ENCODE measurements at regions not wholly inside any gene's neighbourhood (a gene's known extent, or its start where the extent isn't known, plus 50 kb on each side); places are given as distances from the start of the nearest gene placed in this dataset.
A peak's percentile ranks its signal among the peaks of the same experiment; 100 is the strongest.

- H3K4me1 ChIP-seq (ENCODE audit: insufficient read depth, low read length) = no peaks in the 10 kb centered on the region
- no peaks in the 10 kb centered on the region for H3K9me3 Mint-ChIP-seq
- ChIA-PET POLR2A (no interaction called here), CTCF (no interaction called here)
- peak overlapping the region; percentile 68 for H3K4me3 Mint-ChIP-seq
- H3K4me3 ChIP-seq (ENCODE audit: low read length) = peak overlapping the region; percentile 12
- no peaks in the 10 kb centered on the region for H3K36me3 ChIP-seq (ENCODE audit: insufficient read depth, low read length)
- H3K27ac ChIP-seq (ENCODE audit: low read depth in 1 of 2, low read length in 2 of 2) = no peak overlapping the region
- H3K27ac Mint-ChIP-seq = no peak overlapping the region
- no peak for TF ChIP-seq CTCF (IDR thresholded peaks at IDR 0.05)
- ATAC-seq (ENCODE audit: poor library complexity) (no peak), DNase-seq (peak in 2 of 14 experiments; percentile 1 to 22)
- peaks cover 15% of the 10 kb centered on the region for H3K4me1 Mint-ChIP-seq (ENCODE audit: low read depth)
- intact Hi-C loops (cut with DNase I, micrococcal nuclease) = no loop called here
- no peaks in the 10 kb centered on the region for H3K27me3 Mint-ChIP-seq
- no peaks in the 10 kb centered on the region for H3K27me3 ChIP-seq (ENCODE audit: control insufficient read depth in 1 of 2, insufficient read depth in 2 of 2, low read length in 2 of 2)
- no peaks in the 10 kb centered on the region for H3K36me3 Mint-ChIP-seq (ENCODE audit: low read depth)
- H3K9me3 ChIP-seq (ENCODE audit: control insufficient read depth in 1 of 2, insufficient read depth in 1 of 2, low read length in 2 of 2) = no peaks in the 10 kb centered on the region
Observed at GRCh38 chr13:38180670-38181069, 169.0 kb upstream of the UFM1 start.

- H3K27me3 Mint-ChIP-seq = no peaks in the 10 kb centered on the region
Observed at GRCh38 chr13:38180126-38180525, 169.5 kb upstream of the UFM1 start.

GRCh38 chr13:38176664-38177063, 173.0 kb upstream of the UFM1 start:
- intact Hi-C loops (cut with DNase I, micrococcal nuclease) = no loop called here
- no peak overlapping the region for H3K4me3 ChIP-seq (ENCODE audit: low read length)
- no peak overlapping the region for H3K4me3 Mint-ChIP-seq

More at GRCh38 chr13:38180126-38180525, 169.5 kb upstream of the UFM1 start:
- no peak overlapping the region for H3K27ac Mint-ChIP-seq
- no peak for TF ChIP-seq CTCF (IDR thresholded peaks at IDR 0.05)
- Histone ChIP-seq H3K36me3 (ENCODE audit: insufficient read depth, low read length) (no peaks in the 10 kb centered on the region), H3K27me3 (ENCODE audit: control insufficient read depth in 1 of 2, insufficient read depth in 2 of 2, low read length in 2 of 2) (no peaks in the 10 kb centered on the region), H3K27ac (ENCODE audit: low read depth in 1 of 2, low read length in 2 of 2) (no peak overlapping the region), H3K9me3 (ENCODE audit: control insufficient read depth in 1 of 2, insufficient read depth in 1 of 2, low read length in 2 of 2) (no peaks in the 10 kb centered on the region), H3K4me1 (ENCODE audit: insufficient read depth, low read length) (no peaks in the 10 kb centered on the region), H3K4me3 (ENCODE audit: low read length) (no peak overlapping the region)
- H3K9me3 Mint-ChIP-seq = no peaks in the 10 kb centered on the region
- no peak for ATAC-seq (ENCODE audit: poor library complexity)
- peaks cover 15% of the 10 kb centered on the region for H3K4me1 Mint-ChIP-seq (ENCODE audit: low read depth)
- intact Hi-C loops (cut with DNase I, micrococcal nuclease) = no loop called here
- no peak for DNase-seq
- no peaks in the 10 kb centered on the region for H3K36me3 Mint-ChIP-seq (ENCODE audit: low read depth)
- CTCF ChIA-PET = no interaction called here
- POLR2A ChIA-PET = no interaction called here
- H3K4me3 Mint-ChIP-seq = peak overlapping the region; percentile 68

More at GRCh38 chr13:38176664-38177063, 173.0 kb upstream of the UFM1 start:
- no peaks in the 10 kb centered on the region for H3K36me3 ChIP-seq (ENCODE audit: insufficient read depth, low read length)
- peaks cover 12% of the 10 kb centered on the region for H3K4me1 Mint-ChIP-seq (ENCODE audit: low read depth)
- H3K27ac ChIP-seq (ENCODE audit: low read depth in 1 of 2, low read length in 2 of 2) = no peak overlapping the region
- H3K36me3 Mint-ChIP-seq (ENCODE audit: low read depth) = no peaks in the 10 kb centered on the region
- H3K27ac Mint-ChIP-seq = no peak overlapping the region
- no peaks in the 10 kb centered on the region for H3K9me3 ChIP-seq (ENCODE audit: control insufficient read depth in 1 of 2, insufficient read depth in 1 of 2, low read length in 2 of 2)
- DNase-seq (no peak), ATAC-seq (ENCODE audit: poor library complexity) (no peak)
- H3K9me3 Mint-ChIP-seq = no peaks in the 10 kb centered on the region
- H3K4me1 ChIP-seq (ENCODE audit: insufficient read depth, low read length) = no peaks in the 10 kb centered on the region
- H3K27me3 ChIP-seq (ENCODE audit: control insufficient read depth in 1 of 2, insufficient read depth in 2 of 2, low read length in 2 of 2) = no peaks in the 10 kb centered on the region
- H3K27me3 Mint-ChIP-seq = no peaks in the 10 kb centered on the region
- TF ChIP-seq CTCF (IDR thresholded peaks at IDR 0.05) = no peak
- ChIA-PET POLR2A (no interaction called here), CTCF (no interaction called here)

All from CD4-positive, alpha-beta T cell (primary cell).